GM12878 (cell line): ENCODE measurements at regions not wholly inside any gene's neighbourhood (a gene's known extent, or its start where the extent isn't known, plus 50 kb on each side); places are given as distances from the start of the nearest gene placed in this dataset.

Experiments
- ATAC-seq: fragments of 200-7000 bp; cut with Tn5 transposase; 3 replicates; pipeline ENCODE4 v1.9.1; 2020; ENCODE audit warnings: mild to moderate bottlenecking, moderate library complexity
- BruUV-seq: library from RNA; stranded (reverse); fragments of 400-500 nt; replicated peaks from 2 replicates; lab custom pipeline; 2021; lab: Mats Ljungman, UMichigan
- CTCF ChIA-PET: fragments of 300-600 bp; sonication (Branson Sonifier 250); formaldehyde crosslinking; extraction: SDS; loops from one replicate; lab custom pipeline; 2021; ENCODE audit warnings: inconsistent platforms; lab: Yijun Ruan, JAX
- POLR2A ChIA-PET: fragments of 350-600 bp; formaldehyde crosslinking; extraction: SDS; loops from one replicate; lab custom pipeline; 2021; ENCODE audit warnings: inconsistent platforms; lab: Charles Lee
- RAD21 ChIA-PET: fragments of 300-600 bp; sonication (Branson Sonifier 250); formaldehyde crosslinking; loops from one replicate; lab custom pipeline; 2023; ENCODE audit warnings: antibody characterized with exemption; ENCODE audit not compliant: unreplicated experiment; lab: Charles Lee
- SMC1A ChIA-PET: fragments of 300-600 bp; sonication (Branson Sonifier 250); formaldehyde crosslinking; loops from one replicate; lab custom pipeline; 2023; ENCODE audit not compliant: unreplicated experiment, uncharacterized antibody; lab: Charles Lee
- DNase-seq: peaks from one replicate; pipeline ENCODE4 v3.0.0-alpha.2; 2011; ENCODE audit warnings: low read depth, low spot score
- FAIRE-seq: peaks from 3 replicates; lab custom pipeline; 2011; peaks lifted over from hg19 to GRCh38; lab: Jason Lieb, UNC
- H2AFZ ChIP-seq: 2 replicates; pipeline ENCODE4 v1.6.0; 2011; ENCODE audit warnings: low read depth, low read length, control low read depth; ENCODE audit not compliant: control insufficient read depth
- H3K27ac ChIP-seq: 2 replicates; pipeline ENCODE4 v1.5.1; 2011; ENCODE audit warnings: control low read depth; ENCODE audit not compliant: control insufficient read depth, insufficient read depth
- H3K27me3 ChIP-seq, 2 experiments: replicated peaks in 1 of 2; 2 replicates each; pipeline versions ENCODE4 v1.6.0 to v1.6.1; 2011; ENCODE audit warnings: low read length in 1 of 2; ENCODE audit not compliant: control insufficient read depth in 2 of 2, insufficient read depth in 2 of 2
- H3K36me3 ChIP-seq, 2 experiments: 2 replicates each; pipeline ENCODE4 v1.5.1; 2011; ENCODE audit warnings: low read length in 1 of 2; ENCODE audit not compliant: control insufficient read depth in 2 of 2, insufficient read depth in 2 of 2
- H3K4me1 ChIP-seq: 2 replicates; pipeline ENCODE4 v1.6.1; 2011; ENCODE audit warnings: mild to moderate bottlenecking, low read length, moderate library complexity, mixed read lengths; ENCODE audit not compliant: control insufficient read depth, insufficient read depth
- H3K4me2 ChIP-seq: 2 replicates; pipeline ENCODE4 v1.6.0; 2011; ENCODE audit warnings: control low read depth; ENCODE audit not compliant: control insufficient read depth, insufficient read depth
- H3K4me3 ChIP-seq: fragments of 200-600 bp; sonication (generic); 2 replicates; pipeline ENCODE4 v1.5.1; 2016
- H3K79me2 ChIP-seq: 2 replicates; pipeline ENCODE4 v1.6.0; 2011; ENCODE audit warnings: low read length; ENCODE audit not compliant: control insufficient read depth, insufficient read depth
- H3K9ac ChIP-seq: 2 replicates; pipeline ENCODE4 v1.8.0; 2011; ENCODE audit warnings: low read length, control low read depth, mixed read lengths; ENCODE audit not compliant: control insufficient read depth, insufficient read depth
- H3K9me3 ChIP-seq: replicated peaks from 3 replicates; pipeline ENCODE4 v1.5.1; 2011; ENCODE audit warnings: mild to moderate bottlenecking, low read length; ENCODE audit not compliant: control insufficient read depth, insufficient read depth
- H4K20me1 ChIP-seq: 2 replicates; pipeline ENCODE4 v1.6.0; 2011; ENCODE audit not compliant: control insufficient read depth, insufficient read depth
- ATF3 ChIP-seq: IDR thresholded peaks from 2 replicates; pipeline ENCODE4 v1.6.1; 2011; ENCODE audit warnings: low read depth, mild to moderate bottlenecking, low read length, moderate library complexity, borderline replicate concordance; ENCODE audit errors: extremely low read depth
- CBFB ChIP-seq: IDR thresholded peaks from 2 replicates; pipeline ENCODE4 v1.6.1; 2016; ENCODE audit warnings: antibody characterized with exemption, low read depth
- CBX3 ChIP-seq: fragments of 200-600 bp; sonication (generic); IDR thresholded peaks from 2 replicates; pipeline ENCODE4 v1.6.1; 2016; ENCODE audit warnings: low read depth, borderline replicate concordance
- CBX5 ChIP-seq: sonication (generic); IDR thresholded peaks from 2 replicates; pipeline ENCODE4 v1.6.1; 2016; ENCODE audit warnings: low read depth, moderate library complexity, mild to moderate bottlenecking, inconsistent platforms
- CEBPZ ChIP-seq: fragments of 150-350 bp; IDR thresholded peaks from 2 replicates; pipeline ENCODE4 v1.6.1; 2016; ENCODE audit warnings: low read depth, low read length
- GATAD2B ChIP-seq: fragments of 450-650 bp; conservative IDR thresholded peaks from 2 replicates; pipeline ENCODE4 v1.6.1; 2017; ENCODE audit warnings: low read depth, mild to moderate bottlenecking, moderate library complexity
- JUND ChIP-seq: IDR thresholded peaks from 2 replicates; pipeline ENCODE4 v1.6.1; 2012; ENCODE audit warnings: low read depth, mild to moderate bottlenecking, low read length, improper control_type of control experiment, moderate library complexity
- KAT2A ChIP-seq: conservative IDR thresholded peaks from 2 replicates; pipeline ENCODE4 v1.6.1; 2011; ENCODE audit warnings: low read depth, low read length; ENCODE audit not compliant: control insufficient read depth
- LARP7 ChIP-seq: fragments of 450-650 bp; IDR thresholded peaks from 2 replicates; pipeline ENCODE4 v1.6.1; 2017; ENCODE audit warnings: mild to moderate bottlenecking
- NR2C1 ChIP-seq: fragments of 450-650 bp; IDR thresholded peaks from 2 replicates; pipeline ENCODE4 v1.6.1; 2017; ENCODE audit warnings: antibody characterized with exemption, mild to moderate bottlenecking, moderate library complexity
- NRF1 ChIP-seq: conservative IDR thresholded peaks from 2 replicates; pipeline ENCODE4 v1.6.1; 2011; ENCODE audit warnings: mild to moderate bottlenecking, low read depth, low read length, improper control_type of control experiment
- RBBP5 ChIP-seq: fragments of 200-600 bp; sonication (generic); conservative IDR thresholded peaks from 2 replicates; pipeline ENCODE4 v1.6.1; 2016
- RFX5 ChIP-seq: IDR thresholded peaks from 2 replicates; pipeline ENCODE4 v1.6.1; 2011; ENCODE audit warnings: low read depth, low read length, improper control_type of control experiment
- SKIL ChIP-seq: fragments of 450-650 bp; IDR thresholded peaks from 2 replicates; pipeline ENCODE4 v1.6.1; 2017; ENCODE audit warnings: mild to moderate bottlenecking, low read depth, inconsistent platforms; ENCODE audit not compliant: poor library complexity, severe bottlenecking
- SREBF2 ChIP-seq: IDR thresholded peaks from 2 replicates; pipeline ENCODE4 v1.6.1; 2012; ENCODE audit warnings: mild to moderate bottlenecking, low read length
- USF1 ChIP-seq: IDR thresholded peaks from 2 replicates; pipeline ENCODE4 v1.6.1; 2011; ENCODE audit warnings: borderline replicate concordance, low read depth, mild to moderate bottlenecking, moderate library complexity, mixed read lengths, low read length; ENCODE audit not compliant: insufficient read depth; ENCODE audit errors: extremely low read length
- YY1 ChIP-seq: IDR thresholded peaks from 2 replicates; pipeline ENCODE4 v1.6.1; 2011; ENCODE audit warnings: low read depth, mild to moderate bottlenecking, low read length
- ZNF217 ChIP-seq: fragments of 450-650 bp; IDR thresholded peaks from 2 replicates; pipeline ENCODE4 v1.6.1; 2017; ENCODE audit warnings: antibody characterized with exemption, mild to moderate bottlenecking
- ZNF622 ChIP-seq: fragments of 450-650 bp; IDR thresholded peaks from 2 replicates; pipeline ENCODE4 v1.6.1; 2017; ENCODE audit warnings: mild to moderate bottlenecking, inconsistent platforms
- WGBS: methylation state at CpG from one replicate; pipeline ENCODE4 v1.1.6; 2016; ENCODE audit warnings: low lambda C conversion rate; ENCODE audit not compliant: insufficient replicate concordance, insufficient coverage; ENCODE audit errors: missing lambda C conversion rate; 5-methylcytosine and 5-hydroxymethylcytosine counted together
- in situ Hi-C: fragments of 300-500 bp; cut with MboI; formaldehyde crosslinking; loops from 9 replicates; pipeline ENCODE4 v1.14.3; 2018; ENCODE audit warnings: mixed read lengths
- intact Hi-C: fragments of 100-400 bp; cut with micrococcal nuclease; formaldehyde crosslinking; loops from one replicate; pipeline ENCODE4 v1.14.2; 2022; ENCODE audit not compliant: unreplicated experiment

- TF ChIP-seq GATAD2B (no peak), RBBP5 (no peak), YY1 (no peak)
Measured at GRCh38 chr7:10038351-10038750, 935.3 kb upstream of the PHF14 start (continued).

- H3K27me3 ChIP-seq: no peaks in the 10 kb centered on the region
- H3K79me2 ChIP-seq: no peaks in the 10 kb centered on the region
- H3K4me1 ChIP-seq: no peaks in the 10 kb centered on the region
- ChIA-PET POLR2A (no interaction called here), CTCF (no interaction called here), RAD21 (no interaction called here), SMC1A (no interaction called here)
- ATAC-seq (no peak), DNase-seq (no peak), FAIRE-seq (no peak)
- no peak overlapping the region for H3K4me3 ChIP-seq
- in situ Hi-C loops: no loop called here
- no peaks in the 10 kb centered on the region for H4K20me1 ChIP-seq
- intact Hi-C loops: no loop called here
- H3K4me2 ChIP-seq: no peak overlapping the region
- H3K9ac ChIP-seq: no peak overlapping the region
- H3K27ac ChIP-seq: no peak overlapping the region
- WGBS: 6% methylated on average over 3 of the region's 3 CpGs
- no peak overlapping the region for H2AFZ ChIP-seq
- H3K36me3 ChIP-seq: no peaks in the 10 kb centered on the region
- BruUV-seq: no TSS peak
- H3K9me3 ChIP-seq: no peaks in the 10 kb centered on the region
- no peak for TF ChIP-seq JUND
- TF ChIP-seq NR2C1: no peak
- no peak for TF ChIP-seq CEBPZ
- no peak for TF ChIP-seq CBFB
- no peak for TF ChIP-seq KAT2A
- TF ChIP-seq ZNF622: no peak
- TF ChIP-seq USF1: no peak
- no peak for TF ChIP-seq ZNF217
- TF ChIP-seq NRF1: no peak
- no peak for TF ChIP-seq CBX3
- TF ChIP-seq SKIL: no peak
- TF ChIP-seq SREBF2: no peak
- TF ChIP-seq ATF3: no peak
- no peak for TF ChIP-seq RFX5
- TF ChIP-seq LARP7: no peak
- TF ChIP-seq CBX5: no peak
Measured at GRCh38 chr7:10040674-10041073, 933.0 kb upstream of the PHF14 start.
